Stimulated activated CD4-positive, alpha-beta T cell treated with anti-CD3 and anti-CD28 coated beads, TNF-alpha, amount 100 ng/mL, for 1 hour (primary cell): ENCODE measurements at regions not wholly inside any gene's neighbourhood (a gene's known extent, or its start where the extent isn't known, plus 50 kb on each side); places are given as distances from the start of the nearest gene placed in this dataset.

Experiments used
- DNase-seq, 3 donors: peaks; one replicate each; pipeline ENCODE4 v3.0.0-alpha.2; 2020; ENCODE audit warnings: low read depth in 3 of 3, low spot score in 1 of 3

GRCh38 chr5:168015506-168015905 lies 275.9 kb upstream of the WWC1 start:
- DNase-seq, result no peak

- no peak for DNase-seq
Measured at GRCh38 chr5:168017313-168017712, 274.1 kb upstream of the WWC1 start.

DNA sequence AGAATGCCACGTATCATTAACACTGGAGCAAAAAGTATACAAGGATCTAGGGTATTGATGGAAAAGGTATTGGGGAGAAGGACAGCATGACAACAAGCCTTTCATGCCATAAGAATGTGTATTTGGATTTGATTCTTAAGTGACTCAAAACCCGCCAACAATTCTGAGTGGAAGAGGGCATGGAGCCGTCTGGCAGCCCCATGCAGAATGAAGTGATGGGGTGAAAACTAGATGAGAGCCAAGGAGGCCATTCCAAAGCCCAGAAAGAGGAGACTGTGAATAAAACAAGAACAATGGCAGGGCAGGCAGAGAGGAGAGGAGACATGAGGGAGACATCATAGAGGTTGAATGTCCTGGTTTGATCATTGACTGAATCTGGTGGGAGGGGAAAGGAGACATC lies 272.3 kb upstream of the WWC1 start:
- no peak for DNase-seq

DNA sequence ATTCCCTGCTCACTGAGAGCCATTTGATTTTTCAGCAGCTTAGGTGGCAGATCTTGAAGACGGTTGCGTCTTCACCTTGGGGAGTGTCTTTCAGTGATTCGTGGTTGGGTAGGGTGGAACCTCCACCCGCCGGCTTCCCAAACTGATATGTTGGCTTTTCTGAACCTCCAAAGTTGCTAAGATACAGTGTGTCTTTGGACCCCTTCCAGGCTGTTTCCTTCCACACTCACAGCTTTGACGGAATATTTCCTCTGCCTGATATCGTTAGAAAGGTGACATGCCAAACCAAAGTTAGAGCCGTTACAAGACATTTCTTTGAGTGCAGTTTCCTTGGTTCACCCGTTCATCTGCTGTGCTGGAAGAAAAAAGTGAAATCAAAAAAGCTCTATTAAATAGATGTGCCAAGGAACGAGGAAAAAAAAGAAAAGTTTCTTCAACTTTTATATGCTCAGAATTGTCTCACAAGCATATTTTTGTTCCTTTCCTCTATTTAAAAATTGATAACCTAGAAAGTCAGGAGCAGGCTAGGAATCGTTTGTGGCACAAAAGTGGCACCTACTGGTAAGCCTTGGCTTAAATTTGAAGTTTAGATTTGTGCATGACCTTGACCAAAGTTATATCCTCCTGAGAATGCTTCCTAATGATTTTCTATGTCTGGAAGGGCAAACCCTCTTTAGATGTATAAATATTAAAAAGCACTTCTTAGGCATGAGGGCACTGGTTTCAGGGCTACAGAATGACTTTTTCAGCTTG lies 270.7 kb upstream of the WWC1 start:
- DNase-seq, result no peak

DNA sequence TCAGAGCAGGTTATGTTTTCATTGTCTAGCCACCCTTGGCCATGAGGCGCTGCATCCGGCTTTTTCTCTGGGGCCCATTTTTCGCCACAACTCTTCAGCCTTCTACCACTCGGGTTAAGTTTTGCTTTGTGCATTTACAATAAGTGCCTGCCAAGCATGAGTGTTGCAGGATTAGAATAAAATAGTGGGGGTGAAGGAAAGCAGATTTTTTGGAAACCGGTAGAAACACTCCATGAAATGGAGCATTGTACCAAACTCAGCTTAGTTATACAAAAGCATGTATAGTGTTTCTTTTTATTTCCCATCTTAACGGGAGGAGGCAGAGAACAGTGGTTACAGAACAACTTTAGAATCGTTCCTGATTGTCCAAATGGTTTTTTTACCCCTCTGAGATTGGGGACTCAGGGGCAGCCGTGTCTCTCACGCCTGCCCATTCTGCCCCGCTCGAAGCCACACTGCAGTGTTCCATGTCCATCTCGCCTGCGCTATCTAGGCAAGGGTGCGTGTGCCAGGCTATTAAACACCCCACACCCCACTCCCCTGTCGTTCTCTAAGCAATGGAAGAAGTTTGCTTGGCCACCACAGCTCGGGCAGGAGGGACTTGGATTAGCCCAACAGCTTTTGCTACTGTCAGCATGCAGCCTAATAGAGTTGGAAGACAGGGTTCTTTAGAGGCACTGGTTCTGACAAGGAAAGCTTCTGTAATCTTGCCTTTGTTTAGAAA lies 268.8 kb upstream of the WWC1 start:
- no peak for DNase-seq

- no peak for DNase-seq
Measured at GRCh38 chr5:168023191-168023590, 268.3 kb upstream of the WWC1 start.

DNA sequence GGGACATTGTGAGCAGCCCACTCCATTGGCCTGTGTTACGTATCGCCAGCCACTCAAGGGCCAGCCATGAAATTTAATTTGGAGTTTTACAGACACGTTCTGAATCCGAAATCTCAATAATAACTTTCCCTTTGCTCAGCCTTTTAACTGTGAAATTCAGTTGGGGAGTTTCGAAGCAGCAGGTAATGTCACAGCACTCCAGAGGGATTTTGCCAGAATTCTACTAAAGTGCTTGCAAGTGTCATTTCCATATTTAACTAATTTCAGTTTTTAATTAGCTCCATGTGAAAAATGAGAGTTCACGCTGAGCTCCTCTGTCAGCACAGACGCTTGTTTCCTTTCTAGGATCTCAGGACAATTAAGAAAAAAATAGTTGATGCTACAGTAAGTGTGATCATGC lies 267.1 kb upstream of the WWC1 start:
- no peak for DNase-seq

- no peak for DNase-seq
Measured at GRCh38 chr5:168027007-168027406, 264.4 kb upstream of the WWC1 start.

- DNase-seq, result no peak
Measured at GRCh38 chr5:168030912-168031311, 260.5 kb upstream of the WWC1 start.

- DNase-seq, result no peak
Measured at GRCh38 chr5:168031614-168032013, 259.8 kb upstream of the WWC1 start.

GRCh38 chr5:168039039-168039438 lies 252.4 kb upstream of the WWC1 start:
- DNase-seq, result no peak

DNA sequence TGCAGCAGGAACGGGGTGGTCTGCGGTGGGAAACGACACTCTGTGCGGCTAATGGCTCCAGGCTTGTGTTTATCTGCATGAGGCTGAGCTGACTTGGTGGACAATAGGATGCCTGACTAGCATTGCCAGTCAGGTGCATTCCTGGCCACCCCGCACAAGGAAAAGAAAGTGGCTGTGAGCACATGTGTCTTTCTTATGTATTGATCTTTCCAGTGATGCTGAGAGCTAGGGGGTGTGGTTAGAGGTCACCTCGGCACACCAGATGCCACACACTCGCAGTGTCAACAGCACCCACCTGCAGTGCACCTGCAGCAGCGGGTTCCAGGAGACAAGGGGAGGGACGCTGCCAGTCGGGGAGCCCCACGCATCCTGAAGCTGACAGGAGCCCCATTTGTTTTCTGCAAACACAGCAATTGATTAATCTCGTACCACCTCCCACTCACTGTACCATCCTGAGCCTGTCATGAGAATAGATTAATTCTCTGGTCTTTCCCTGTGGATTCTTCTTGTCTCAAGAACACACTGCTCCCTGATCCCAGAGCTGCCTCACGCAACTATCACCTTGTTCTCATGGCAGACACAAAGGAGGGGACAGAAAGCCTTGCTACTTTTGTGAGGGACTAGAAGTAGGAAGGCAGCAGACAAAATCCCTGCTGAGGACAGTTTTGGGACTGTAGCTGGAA lies 251.7 kb upstream of the WWC1 start:
- no peak for DNase-seq

DNA sequence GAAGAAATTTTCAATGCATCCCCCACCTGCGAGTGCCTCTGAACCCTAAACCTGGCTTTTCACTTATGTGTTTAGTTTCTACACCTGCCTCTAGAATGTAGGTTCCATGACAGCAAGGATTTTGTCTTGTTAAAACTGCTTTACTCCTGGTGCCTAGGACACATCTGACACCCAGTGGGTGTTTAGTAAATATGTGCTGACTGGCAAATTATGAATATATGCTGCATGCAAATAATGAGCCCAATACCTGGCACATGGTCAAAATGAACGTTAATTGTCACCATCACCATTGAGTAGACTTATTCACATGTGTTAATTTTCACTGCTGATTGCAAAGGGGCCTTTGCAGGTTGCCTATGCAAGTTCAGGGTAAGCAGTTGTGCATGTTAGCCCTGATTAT lies 249.9 kb upstream of the WWC1 start:
- no peak for DNase-seq

DNA sequence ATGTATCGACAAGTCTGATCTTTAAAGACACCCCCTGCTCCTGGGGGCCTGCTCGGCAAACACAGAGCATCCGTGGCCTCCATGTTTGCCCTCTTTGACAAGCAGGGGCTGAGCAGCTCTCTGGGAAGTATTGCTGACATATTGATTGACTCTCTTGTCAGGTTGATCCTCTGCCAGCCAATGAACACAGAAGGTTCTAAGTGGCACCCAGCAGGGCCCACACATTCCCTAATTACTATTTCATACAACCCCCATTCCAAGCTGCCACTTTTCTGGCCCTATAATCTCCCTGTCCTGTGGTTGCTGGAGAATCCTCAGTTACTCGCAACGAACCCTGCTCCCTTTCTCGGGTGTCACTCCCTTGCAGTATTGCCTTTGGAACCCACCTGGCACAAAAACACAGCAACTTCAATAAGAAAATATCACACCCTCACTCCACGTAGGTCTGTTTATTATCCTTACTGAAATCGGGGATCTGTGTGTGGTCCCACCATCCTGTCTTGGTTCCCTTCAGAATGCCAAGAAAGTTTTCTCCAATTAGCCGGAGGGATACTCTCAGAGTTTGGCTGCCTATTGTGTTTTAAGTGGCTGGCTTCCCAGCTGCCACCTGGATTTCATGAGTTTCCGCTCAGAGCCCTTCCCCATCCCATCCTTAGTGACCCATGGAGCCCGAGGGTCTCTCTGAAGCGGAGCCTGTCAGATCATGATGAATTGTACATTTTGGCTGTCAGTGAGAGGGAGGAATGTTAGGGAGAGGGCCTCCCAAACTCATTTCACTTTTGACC lies 249.0 kb upstream of the WWC1 start:
- no peak for DNase-seq

DNA sequence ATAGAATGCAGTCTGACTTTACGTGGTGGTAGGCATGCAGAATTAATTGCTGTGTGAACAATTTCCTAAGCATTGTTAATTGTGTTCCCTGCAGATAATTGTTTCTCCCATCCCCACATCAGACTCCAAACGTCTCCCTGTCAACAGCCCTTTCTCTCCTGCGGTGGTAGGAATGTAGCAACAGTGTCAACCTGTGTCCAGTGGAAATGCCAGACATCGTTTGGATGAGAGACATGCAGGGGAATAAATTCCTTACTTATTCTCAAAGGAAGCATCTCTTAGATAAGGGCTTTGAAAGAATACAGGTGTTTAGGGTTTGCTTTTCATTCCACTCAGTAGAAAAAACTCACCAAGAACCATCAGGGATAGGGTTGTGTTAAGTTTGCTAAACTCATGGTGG lies 245.3 kb upstream of the WWC1 start:
- DNase-seq, result no peak

GRCh38 chr5:168047043-168047668 lies 244.3 kb upstream of the WWC1 start:
- DNase-seq, result no peak

DNA sequence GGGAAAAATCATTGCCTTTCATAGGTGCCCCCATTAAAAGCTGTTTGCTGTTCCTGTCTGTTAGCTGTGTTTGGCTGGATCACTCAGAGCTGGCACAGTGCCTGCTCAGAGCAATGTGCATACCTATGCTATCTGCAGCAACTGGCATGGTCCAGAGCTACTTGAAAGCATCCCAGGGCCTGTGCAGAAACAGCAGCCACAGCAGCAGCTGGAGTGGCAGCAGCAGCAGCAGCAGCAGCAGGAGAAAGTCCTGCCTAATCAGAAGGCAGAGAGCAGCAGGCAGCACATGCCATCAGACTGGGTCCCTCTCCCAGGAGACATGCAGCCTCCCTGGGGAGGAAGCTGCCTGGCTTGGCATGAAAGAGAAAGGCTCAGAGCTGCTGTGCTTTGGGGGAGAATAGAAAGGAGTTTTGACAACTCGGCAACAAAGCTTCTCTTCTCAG lies 243.8 kb upstream of the WWC1 start:
- no peak for DNase-seq

DNA sequence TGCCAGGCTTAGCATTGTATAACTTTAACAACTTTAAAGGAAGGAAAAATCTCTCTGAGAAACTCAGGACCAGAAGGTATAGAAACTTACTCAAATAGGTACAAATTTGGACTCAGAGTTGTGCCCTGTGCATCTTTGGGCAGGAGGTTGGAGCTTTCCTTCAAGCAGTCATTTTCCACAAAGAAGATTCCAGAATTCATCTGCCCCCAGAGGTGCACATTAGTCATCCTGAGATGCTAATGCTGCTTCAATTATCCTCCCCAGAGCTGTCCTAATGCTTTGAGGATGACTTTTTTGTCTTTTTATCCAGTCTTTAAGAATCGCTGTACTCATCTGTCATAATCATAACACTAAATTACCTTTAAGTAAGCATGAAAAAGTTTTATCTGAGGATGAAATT lies 243.0 kb upstream of the WWC1 start:
- no peak for DNase-seq

DNA sequence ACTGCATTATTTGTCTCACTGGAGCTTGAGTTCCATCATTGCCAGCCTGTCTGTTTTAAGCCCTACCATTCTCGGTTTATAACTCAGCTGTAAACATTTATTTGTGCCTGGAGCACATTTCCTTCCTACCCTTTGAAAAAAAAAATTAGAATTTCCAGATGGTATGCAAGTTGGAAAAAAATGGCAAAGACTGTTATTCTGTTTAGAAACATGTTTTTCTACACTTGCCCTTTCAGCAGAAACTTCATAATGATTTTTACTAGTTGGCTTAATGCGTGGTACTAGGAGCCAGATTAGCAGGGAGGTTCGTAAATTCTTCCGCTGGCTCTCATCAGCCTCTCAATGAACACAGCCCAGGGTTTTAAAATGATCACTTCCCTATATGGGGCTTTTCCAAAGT lies 238.8 kb upstream of the WWC1 start:
- no peak for DNase-seq

GRCh38 chr5:168054091-168054490 lies 237.4 kb upstream of the WWC1 start:
- DNase-seq, result no peak

GRCh38 chr5:168055141-168055683 lies 236.2 kb upstream of the WWC1 start:
- DNase-seq, result no peak
